K562 (cell line): ENCODE measurements at regions not wholly inside any gene's neighbourhood (a gene's known extent, or its start where the extent isn't known, plus 50 kb on each side); places are given as distances from the start of the nearest gene placed in this dataset.

Experiments used
- ATAC-seq: fragments of 200-7000 bp; cut with Tn5 transposase; 3 replicates; pipeline ENCODE4 v1.9.1; 2020; ENCODE audit warnings: moderate library complexity
- BruUV-seq: library from RNA; stranded (reverse); fragments of 400-500 nt; replicated peaks from 2 replicates; lab custom pipeline; 2021; lab: Mats Ljungman, UMichigan
- CTCF ChIA-PET: fragments of 300-600 bp; formaldehyde crosslinking; extraction: SDS; loops from one replicate; lab custom pipeline; 2021; ENCODE audit warnings: low intra/inter-chr PET ratio; lab: Yijun Ruan, JAX
- POLR2A ChIA-PET: fragments of 300-600, 350-650 bp; sonication (Branson Sonifier 250); formaldehyde crosslinking; extraction: SDS; loops from one replicate; lab custom pipeline; 2021; ENCODE audit warnings: antibody characterized with exemption, inconsistent platforms; lab: Yijun Ruan, JAX
- DNase-seq, 4 experiments: peaks; one replicate each; pipeline versions ENCODE4 v3.0.0 to v3.0.0-alpha.2; 2011 to 2018; ENCODE audit warnings: low spot score in 3 of 4, mixed read lengths in 3 of 4; ENCODE audit errors: extremely low read depth in 1 of 4
- FAIRE-seq: peaks from 2 replicates; lab custom pipeline; 2011; peaks lifted over from hg19 to GRCh38; lab: Jason Lieb, UNC
- H2AFZ ChIP-seq: 2 replicates; pipeline ENCODE4 v1.6.0; 2011; ENCODE audit warnings: low read depth, low read length, control low read depth, inconsistent platforms
- H3K27ac ChIP-seq: fragments of 200-600 bp; 3 replicates; pipeline ENCODE4 v1.8.0; 2011; ENCODE audit warnings: low read depth, mild to moderate bottlenecking, control low read depth, inconsistent platforms, low read length, moderate library complexity, mixed read lengths; ENCODE audit errors: extremely low read depth
- H3K27me3 ChIP-seq, 2 experiments: fragments of 300-600 bp in 1 of 2; 2 replicates in 1 of 2; 3 replicates in 1 of 2; pipeline versions ENCODE4 v1.6.0 to v1.8.0; 2011; ENCODE audit warnings: inconsistent platforms in 2 of 2, low read length in 2 of 2, mild to moderate bottlenecking in 1 of 2, mixed read lengths in 1 of 2, moderate library complexity in 1 of 2; ENCODE audit not compliant: control insufficient read depth in 2 of 2, insufficient read depth in 2 of 2
- H3K36me3 ChIP-seq: fragments of 300-600 bp; 3 replicates; pipeline ENCODE4 v1.8.0; 2011; ENCODE audit warnings: mild to moderate bottlenecking, low read length, inconsistent platforms; ENCODE audit not compliant: control insufficient read depth, insufficient read depth
- H3K4me1 ChIP-seq, 2 experiments: fragments of 200-600 bp in 1 of 2; replicated peaks in 1 of 2; 2 replicates in 1 of 2; 3 replicates in 1 of 2; pipeline versions ENCODE4 v1.5.1 to v1.8.0; 2011; ENCODE audit warnings: inconsistent platforms in 2 of 2, low read length in 2 of 2, mild to moderate bottlenecking in 1 of 2, mixed read lengths in 1 of 2, moderate library complexity in 1 of 2; ENCODE audit not compliant: control insufficient read depth in 2 of 2, insufficient read depth in 2 of 2
- H3K4me2 ChIP-seq: 2 replicates; pipeline ENCODE4 v1.6.1; 2011; ENCODE audit warnings: low read length, control low read depth, inconsistent platforms, mixed read lengths; ENCODE audit not compliant: insufficient read depth
- H3K4me3 ChIP-seq: fragments of 200-600 bp; sonication (generic), shearing (Covaris generic); 2 replicates; pipeline ENCODE4 v1.5.1; 2016; ENCODE audit warnings: control low read depth, inconsistent platforms
- H3K79me2 ChIP-seq: fragments of 200-600 bp; 3 replicates; pipeline ENCODE4 v1.8.0; 2011; ENCODE audit warnings: low read length, inconsistent platforms; ENCODE audit not compliant: control insufficient read depth, insufficient read depth
- H3K9ac ChIP-seq, 2 experiments: 2 replicates each; pipeline versions ENCODE4 v1.6.0 to v1.6.1; 2011; ENCODE audit warnings: low read depth in 2 of 2, low read length in 2 of 2, control low read depth in 1 of 2, inconsistent platforms in 1 of 2, mild to moderate bottlenecking in 1 of 2, mixed read lengths in 1 of 2; ENCODE audit not compliant: insufficient read depth in 1 of 2
- H3K9me1 ChIP-seq: one replicate; pipeline ENCODE4 v1.6.0; 2011; ENCODE audit warnings: inconsistent platforms, mild to moderate bottlenecking, low read length, moderate library complexity; ENCODE audit not compliant: control insufficient read depth, insufficient read depth
- H3K9me3 ChIP-seq: replicated peaks from 2 replicates; pipeline ENCODE4 v1.5.1; 2011; ENCODE audit warnings: low read depth, low read length, inconsistent platforms; ENCODE audit not compliant: control insufficient read depth, insufficient read depth
- H4K20me1 ChIP-seq: replicated peaks from 2 replicates; pipeline ENCODE4 v1.6.1; 2011; ENCODE audit warnings: low read length, inconsistent platforms, mixed read lengths; ENCODE audit not compliant: control insufficient read depth, insufficient read depth
- BRD4 ChIP-seq: fragments of 200-600 bp; sonication (generic); IDR thresholded peaks from 2 replicates; pipeline ENCODE4 v1.6.1; 2017; ENCODE audit warnings: inconsistent platforms
- CEBPB ChIP-seq: fragments of 450-650 bp; IDR thresholded peaks from 2 replicates; pipeline ENCODE4 v1.6.1; 2016; ENCODE audit warnings: missing genetic modification characterization, missing compliant biosample characterization
- CEBPG ChIP-seq, 3 experiments: fragments of 200-800 bp in 1 of 3; sonication (Bioruptor generic) in 1 of 3; sonication (generic) in 1 of 3; formaldehyde crosslinking in 1 of 3; IDR thresholded peaks in 2 of 3; conservative IDR thresholded peaks in 1 of 3; 2 replicates each; pipeline versions ENCODE4 v1.6.1 to v1.8.0; 2016 to 2022; ENCODE audit warnings: missing compliant biosample characterization in 2 of 3, missing genetic modification characterization in 2 of 3, mild to moderate bottlenecking in 1 of 3, missing genetic modification reagents in 1 of 3
- SMAD2 ChIP-seq: fragments of 150-350 bp; IDR thresholded peaks from 2 replicates; pipeline ENCODE4 v1.6.1; 2014; ENCODE audit warnings: low read depth, mild to moderate bottlenecking, low read length
- ZNF699 ChIP-seq: fragments of 250-450 bp; sonication (Bioruptor Pico); IDR thresholded peaks from 2 replicates; pipeline ENCODE4 v1.8.0; 2021; ENCODE audit warnings: mild to moderate bottlenecking, moderate library complexity; ENCODE audit not compliant: insufficient replicate concordance
- whole genome bisulfite sequencing: fragments of 100-300 bp; shearing (Covaris generic); methylation state at CpG from one replicate; pipeline ENCODE4 v1.1.6; 2016; ENCODE audit warnings: low coverage, mixed read lengths; ENCODE audit not compliant: insufficient coverage; ENCODE audit errors: missing lambda C conversion rate; 5-methylcytosine and 5-hydroxymethylcytosine counted together
- in situ Hi-C: fragments of 300-500 bp; cut with MboI; formaldehyde crosslinking; loops from 4 replicates; pipeline ENCODE4 v1.15.0; 2018; ENCODE audit warnings: inconsistent platforms, mixed read lengths
- intact Hi-C: fragments of 100-400 bp; cut with micrococcal nuclease; formaldehyde crosslinking; loops from 2 replicates; pipeline ENCODE4 v1.14.2; 2022

DNA sequence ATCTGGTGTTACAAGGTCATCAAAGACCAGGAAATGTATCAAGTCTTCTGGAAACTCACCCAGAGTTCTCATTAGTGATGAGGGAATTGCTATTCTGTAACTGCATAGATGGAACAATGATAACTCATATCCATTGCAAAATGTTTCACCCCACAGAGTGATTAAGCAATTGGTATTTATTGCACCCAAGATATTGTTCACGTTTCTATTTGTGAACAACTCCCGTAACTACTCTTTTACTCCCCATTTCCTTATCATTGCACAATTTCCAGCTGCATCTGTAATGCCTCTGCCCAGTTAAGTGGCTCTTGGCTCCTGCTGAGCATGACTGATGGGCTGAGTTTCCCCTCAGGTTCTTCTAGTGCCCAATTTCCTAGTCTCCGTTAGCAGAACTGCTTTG is 108.7 kb upstream of the PRICKLE1 start:
- no peaks in the 10 kb centered on the region for H3K27me3 ChIP-seq
- no TSS peak for BruUV-seq
- H2AFZ ChIP-seq: no peak overlapping the region
- POLR2A ChIA-PET: interaction anchor here (1.1 kb wide), 1 partner anchor 9 kb away, joined by 3 read pairs; no protein-coding TSS in a partner anchor
- H4K20me1 ChIP-seq: no peaks in the 10 kb centered on the region
- H3K9ac ChIP-seq: no peak overlapping the region
- H3K9me3 ChIP-seq: no peaks in the 10 kb centered on the region
- DNase-seq (no peak), ATAC-seq (no peak), FAIRE-seq (no peak)
- H3K4me3 ChIP-seq: no peak overlapping the region
- no peaks in the 10 kb centered on the region for H3K4me1 ChIP-seq
- in situ Hi-C loops (no loop called here), intact Hi-C loops (no loop called here)
- 0% methylated on average over 3 of the region's 3 CpGs for WGBS
- CTCF ChIA-PET: no interaction called here
- H3K79me2 ChIP-seq: no peaks in the 10 kb centered on the region
- H3K27ac ChIP-seq: no peak overlapping the region
- no peak for TF ChIP-seq BRD4
- no peak for TF ChIP-seq CEBPG (CRISPR knock-in tag; IDR thresholded peaks at IDR 0.05)
- TF ChIP-seq CEBPG (tag; conservative IDR thresholded peaks at IDR 0.05 in 1 of 2, IDR thresholded peaks at IDR 0.05 in 1 of 2): peak in 1 of 2 experiments; percentile 21; a peak in 1 of 4 replicates
- no peaks in the 10 kb centered on the region for H3K9me1 ChIP-seq
- no peak overlapping the region for H3K4me2 ChIP-seq
- H3K36me3 ChIP-seq: no peaks in the 10 kb centered on the region

- TF ChIP-seq CEBPG (CRISPR knock-in tag; IDR thresholded peaks at IDR 0.05) (no peak), CEBPG (tag; conservative IDR thresholded peaks at IDR 0.05 in 1 of 2, IDR thresholded peaks at IDR 0.05 in 1 of 2) (peak; percentile 30 to 66; a peak in 3 of 4 replicates), CEBPB (tag) (peak; percentile 64), ZNF699 (no peak), SMAD2 (no peak)
- TF ChIP-seq, all 486 proteins: peak for 2
- CTCF ChIA-PET: no interaction called here
- H3K9me1 ChIP-seq: no peaks in the 10 kb centered on the region
- 3% methylated on average over 10 of the region's 10 CpGs for WGBS
- FAIRE-seq: no peak
- H4K20me1 ChIP-seq: no peaks in the 10 kb centered on the region
- no TSS peak for BruUV-seq
- H3K4me1 ChIP-seq: no peaks in the 10 kb centered on the region
- no peaks in the 10 kb centered on the region for H3K36me3 ChIP-seq
- no peaks in the 10 kb centered on the region for H3K27me3 ChIP-seq
- in situ Hi-C loops (no loop called here), intact Hi-C loops (no loop called here)
- no peak overlapping the region for H3K4me3 ChIP-seq
- no peaks in the 10 kb centered on the region for H3K79me2 ChIP-seq
- no peaks in the 10 kb centered on the region for H3K9me3 ChIP-seq
- POLR2A ChIA-PET: interaction anchor here (0.6 kb wide), 1 partner anchor 859 kb away, joined by 3 read pairs; no protein-coding TSS in a partner anchor
- H3K4me2 ChIP-seq: no peak overlapping the region
- ATAC-seq: no peak
- H3K27ac ChIP-seq: no peak overlapping the region
- H3K9ac ChIP-seq: no peak overlapping the region
- DNase-seq: no peak
- no peak overlapping the region for H2AFZ ChIP-seq
Measured at GRCh38 chr12:42696406-42697149, 107.0 kb upstream of the PRICKLE1 start.
